C4-2B (cell line): ENCODE measurements at regions not wholly inside any gene's neighbourhood (a gene's known extent, or its start where the extent isn't known, plus 50 kb on each side); places are given as distances from the start of the nearest gene placed in this dataset.

ENCODE experiments used
- H3K27ac ChIP-seq: fragments of 450-650 bp; 2 replicates; pipeline ENCODE4 v1.5.1; 2017
- ZFX ChIP-seq: fragments of 450-650 bp; IDR thresholded peaks from 2 replicates; pipeline ENCODE4 v1.6.1; 2017
- TF ChIP-seq, protein P1 (sequence below): fragments of 450-650 bp; conservative IDR thresholded peaks from 2 replicates; pipeline ENCODE4 v1.5.1; 2017; ENCODE audit warnings: mild to moderate bottlenecking

DNA sequence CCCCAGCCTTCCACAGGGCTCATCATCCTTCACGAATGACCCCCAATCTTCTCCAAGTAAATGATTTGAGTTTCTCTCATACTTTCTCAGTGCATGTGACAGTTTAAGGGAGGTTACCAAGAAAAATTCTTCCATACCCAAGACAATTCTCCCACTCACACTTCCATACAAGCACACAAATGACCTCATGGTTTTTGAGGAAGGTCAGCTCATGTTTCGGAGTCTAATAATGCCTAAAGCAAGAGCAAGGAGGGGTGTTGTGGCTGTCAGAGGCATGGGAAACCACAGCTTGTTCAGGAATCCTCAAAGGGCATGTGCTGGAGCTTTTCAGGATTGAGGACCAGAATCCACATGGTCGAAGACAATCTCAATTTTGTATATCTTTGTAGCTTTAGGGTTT lies 279.0 kb downstream of the MAFB start:
- TF ChIP-seq, protein P1, sequence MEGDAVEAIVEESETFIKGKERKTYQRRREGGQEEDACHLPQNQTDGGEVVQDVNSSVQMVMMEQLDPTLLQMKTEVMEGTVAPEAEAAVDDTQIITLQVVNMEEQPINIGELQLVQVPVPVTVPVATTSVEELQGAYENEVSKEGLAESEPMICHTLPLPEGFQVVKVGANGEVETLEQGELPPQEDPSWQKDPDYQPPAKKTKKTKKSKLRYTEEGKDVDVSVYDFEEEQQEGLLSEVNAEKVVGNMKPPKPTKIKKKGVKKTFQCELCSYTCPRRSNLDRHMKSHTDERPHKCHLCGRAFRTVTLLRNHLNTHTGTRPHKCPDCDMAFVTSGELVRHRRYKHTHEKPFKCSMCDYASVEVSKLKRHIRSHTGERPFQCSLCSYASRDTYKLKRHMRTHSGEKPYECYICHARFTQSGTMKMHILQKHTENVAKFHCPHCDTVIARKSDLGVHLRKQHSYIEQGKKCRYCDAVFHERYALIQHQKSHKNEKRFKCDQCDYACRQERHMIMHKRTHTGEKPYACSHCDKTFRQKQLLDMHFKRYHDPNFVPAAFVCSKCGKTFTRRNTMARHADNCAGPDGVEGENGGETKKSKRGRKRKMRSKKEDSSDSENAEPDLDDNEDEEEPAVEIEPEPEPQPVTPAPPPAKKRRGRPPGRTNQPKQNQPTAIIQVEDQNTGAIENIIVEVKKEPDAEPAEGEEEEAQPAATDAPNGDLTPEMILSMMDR, result no peak
- no peak for TF ChIP-seq ZFX
- no peak overlapping the region for H3K27ac ChIP-seq

DNA sequence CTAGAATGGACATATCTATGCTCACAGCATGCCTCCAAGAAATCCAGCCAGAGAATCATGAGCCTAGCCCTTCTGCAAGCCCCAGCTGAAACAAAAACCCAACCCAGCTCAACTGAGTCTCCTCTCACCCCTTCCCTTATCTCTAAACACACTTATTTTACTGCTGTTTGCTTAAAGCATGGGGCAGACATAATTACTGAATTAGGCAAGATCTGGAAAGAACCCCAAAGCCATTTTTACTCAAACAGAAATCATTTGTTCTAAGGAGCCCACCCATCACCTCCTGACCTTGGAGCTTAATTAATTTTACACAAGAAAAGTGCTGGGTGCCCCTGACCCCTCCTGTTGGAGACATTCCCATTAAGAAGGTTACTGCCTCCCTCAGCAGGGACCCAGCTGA lies 291.6 kb downstream of the MAFB start:
- no peak for TF ChIP-seq ZFX
- TF ChIP-seq, protein P1, result no peak
- H3K27ac ChIP-seq, result peak overlapping the region; percentile 38; the same call in 1 of the 2 replicates

DNA sequence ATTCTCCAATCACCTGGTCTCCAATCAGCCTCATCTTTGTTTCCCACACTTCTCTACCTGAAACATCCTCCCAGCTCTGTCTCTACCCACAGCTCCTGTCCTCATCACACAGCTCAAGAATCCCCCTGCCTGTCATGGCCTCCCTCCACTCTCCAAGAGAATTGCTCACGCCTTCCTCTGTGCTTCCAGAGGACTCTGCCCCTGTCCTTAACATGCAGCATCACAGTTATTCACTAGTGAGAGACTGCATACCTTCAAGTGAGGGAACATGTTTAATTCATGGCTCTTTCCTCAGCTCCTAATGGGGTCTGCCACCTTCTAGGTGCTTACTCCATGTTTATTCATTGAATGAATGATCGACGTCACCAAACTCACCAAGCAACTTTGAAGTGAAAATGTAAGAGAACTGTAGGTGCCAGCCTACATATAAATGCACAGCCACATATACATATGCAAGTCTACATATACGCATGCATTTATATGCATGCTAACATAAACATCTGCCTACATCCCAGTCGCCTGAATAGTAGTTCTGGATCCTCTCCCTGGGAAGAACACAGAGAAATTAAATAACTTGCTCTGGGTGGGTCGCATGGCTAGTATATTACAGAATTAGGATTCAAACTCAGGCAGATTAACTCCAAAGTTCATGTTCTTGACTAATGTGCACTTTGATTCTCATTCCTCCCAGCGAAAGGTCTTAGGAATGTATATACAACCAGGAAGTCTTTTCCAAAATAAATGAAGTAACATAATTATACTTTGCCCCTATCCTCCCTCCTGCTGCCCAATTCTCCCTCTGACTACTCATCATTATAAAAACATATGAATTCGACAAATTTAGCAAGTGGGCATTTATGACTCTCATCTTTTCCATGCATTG lies 295.6 kb downstream of the MAFB start:
- H3K27ac ChIP-seq, result no peak overlapping the region
- TF ChIP-seq, protein P1, result no peak
- TF ChIP-seq ZFX, result no peak

DNA sequence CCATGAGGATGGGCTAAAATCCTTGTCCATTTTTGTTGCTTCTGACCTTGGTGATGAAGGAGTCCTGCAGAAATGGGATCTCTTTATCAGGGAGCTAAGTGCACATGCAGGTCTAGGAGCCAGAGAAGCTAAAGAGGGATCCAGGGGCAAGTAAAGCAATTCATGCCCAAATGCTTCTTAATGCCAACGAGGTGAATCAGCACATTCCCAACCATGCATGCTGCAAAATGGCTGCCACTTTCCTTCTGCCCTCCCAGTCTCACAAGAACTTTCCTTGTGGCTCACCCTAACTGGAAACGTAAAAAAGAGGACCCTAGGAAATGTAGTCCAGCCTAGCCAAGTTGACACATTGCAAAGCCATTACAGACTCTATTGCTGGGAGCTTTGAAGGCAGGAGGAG lies 298.4 kb downstream of the MAFB start:
- TF ChIP-seq, protein P1, result no peak
- TF ChIP-seq ZFX, result no peak
- H3K27ac ChIP-seq, result no peak overlapping the region

DNA sequence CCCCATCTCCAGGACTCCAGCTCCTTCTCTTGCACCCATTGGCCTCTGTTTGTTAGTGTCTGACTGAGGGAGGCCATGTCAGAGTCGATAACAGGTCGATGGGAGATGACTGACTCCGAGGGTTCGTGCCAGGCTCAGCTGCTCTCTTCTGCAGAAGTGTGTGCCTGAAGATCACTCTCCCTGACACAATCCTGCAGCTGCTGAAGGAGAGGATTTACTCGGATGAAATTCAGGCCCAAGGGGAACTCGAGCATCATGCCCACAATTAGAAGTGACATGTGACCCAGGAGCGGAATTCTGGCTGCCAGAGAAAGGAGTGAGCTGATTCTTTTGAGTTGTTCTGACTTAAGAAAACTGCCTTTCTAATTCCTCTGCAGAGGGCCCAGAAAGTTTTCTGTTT lies 318.2 kb downstream of the MAFB start:
- no peak overlapping the region for H3K27ac ChIP-seq
- TF ChIP-seq, protein P1, result no peak
- TF ChIP-seq ZFX, result no peak

DNA sequence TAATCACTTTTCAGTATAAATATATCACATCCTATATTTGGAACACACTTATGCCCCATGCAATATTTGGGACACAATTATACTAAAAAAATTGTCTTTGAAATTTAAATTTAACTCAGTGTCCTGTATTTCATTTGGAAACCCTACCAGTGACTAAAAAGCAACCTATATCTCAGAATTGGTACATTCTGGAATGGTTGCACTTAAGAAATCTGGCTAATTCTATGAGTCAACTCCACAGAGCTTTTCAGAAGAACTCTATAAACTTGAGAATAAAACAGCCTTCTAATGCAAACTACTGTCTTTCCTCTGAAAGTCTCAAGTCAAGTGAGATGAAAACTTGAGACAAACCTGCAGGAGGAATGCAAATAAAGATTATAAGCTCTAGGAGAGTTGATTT lies 320.2 kb downstream of the MAFB start:
- H3K27ac ChIP-seq, result no peak overlapping the region
- TF ChIP-seq ZFX, result no peak
- TF ChIP-seq, protein P1, result no peak

DNA sequence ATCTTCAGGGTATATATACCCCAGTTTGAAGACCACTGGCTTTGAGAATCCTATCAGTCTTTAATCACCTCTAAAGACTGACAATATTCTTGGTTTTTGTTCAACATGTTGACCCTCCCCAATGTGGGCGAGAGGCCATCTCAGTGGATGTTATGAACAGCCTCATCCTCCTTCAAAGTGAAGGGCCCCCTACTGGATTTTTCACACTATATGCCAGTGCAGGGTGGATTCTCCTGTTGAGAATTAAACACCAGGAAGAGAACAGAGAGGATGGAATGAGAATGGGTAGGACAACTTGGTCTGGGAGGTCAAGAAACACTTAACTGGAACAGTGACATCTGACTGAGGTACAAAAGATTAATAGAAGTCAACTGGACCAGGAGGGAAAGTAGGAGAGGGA lies 327.1 kb downstream of the MAFB start:
- no peak for TF ChIP-seq ZFX
- TF ChIP-seq, protein P1, result no peak
- H3K27ac ChIP-seq, result no peak overlapping the region
